ENCODE measurements at regions not wholly inside any gene's neighbourhood (a gene's known extent, or its start where the extent isn't known, plus 50 kb on each side); places are given as distances from the start of the nearest gene placed in this dataset.

DNA sequence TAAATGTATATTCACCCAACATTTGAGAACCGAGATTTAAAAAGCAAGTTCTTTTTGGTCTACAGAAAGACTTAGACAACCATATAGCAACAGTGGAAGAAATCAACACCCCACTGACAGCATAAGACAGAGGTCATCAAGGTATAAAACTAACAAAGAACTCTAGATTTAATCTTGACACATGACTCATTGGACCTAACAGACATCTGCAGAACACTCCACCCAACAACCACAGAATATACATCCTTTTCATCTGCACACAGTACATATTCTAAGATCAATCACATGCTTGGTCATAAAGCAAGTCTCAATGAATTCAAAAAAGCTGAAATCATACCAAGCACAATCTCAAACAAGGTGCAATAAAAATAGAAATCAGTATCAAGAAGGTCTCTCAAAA is 65.8 kb downstream of the SPIN4 start:
- DNase-seq: no peak
- intact Hi-C loops (cut with DNase I): no loop called here
- no peaks in the 10 kb centered on the region for H3K36me3 ChIP-seq (ENCODE audit: insufficient read depth in 1 of 2, low read depth in 1 of 2)
- no peaks in the 10 kb centered on the region for H3K4me1 ChIP-seq
- no peak overlapping the region for H3K4me3 ChIP-seq
- no peak overlapping the region for H3K27ac ChIP-seq
- H3K9me3 ChIP-seq: no peaks in the 10 kb centered on the region
- 66 to 93% (median 68%) methylated on average over 1 of the region's 1 CpG for WGBS, 3 donors
- peaks cover 0 to 8% (median 0%) of the 10 kb centered on the region in 3 donors for H3K27me3 ChIP-seq (ENCODE audit: insufficient read depth in 3 of 3, low read length in 2 of 3)
- TF ChIP-seq, protein P1, sequence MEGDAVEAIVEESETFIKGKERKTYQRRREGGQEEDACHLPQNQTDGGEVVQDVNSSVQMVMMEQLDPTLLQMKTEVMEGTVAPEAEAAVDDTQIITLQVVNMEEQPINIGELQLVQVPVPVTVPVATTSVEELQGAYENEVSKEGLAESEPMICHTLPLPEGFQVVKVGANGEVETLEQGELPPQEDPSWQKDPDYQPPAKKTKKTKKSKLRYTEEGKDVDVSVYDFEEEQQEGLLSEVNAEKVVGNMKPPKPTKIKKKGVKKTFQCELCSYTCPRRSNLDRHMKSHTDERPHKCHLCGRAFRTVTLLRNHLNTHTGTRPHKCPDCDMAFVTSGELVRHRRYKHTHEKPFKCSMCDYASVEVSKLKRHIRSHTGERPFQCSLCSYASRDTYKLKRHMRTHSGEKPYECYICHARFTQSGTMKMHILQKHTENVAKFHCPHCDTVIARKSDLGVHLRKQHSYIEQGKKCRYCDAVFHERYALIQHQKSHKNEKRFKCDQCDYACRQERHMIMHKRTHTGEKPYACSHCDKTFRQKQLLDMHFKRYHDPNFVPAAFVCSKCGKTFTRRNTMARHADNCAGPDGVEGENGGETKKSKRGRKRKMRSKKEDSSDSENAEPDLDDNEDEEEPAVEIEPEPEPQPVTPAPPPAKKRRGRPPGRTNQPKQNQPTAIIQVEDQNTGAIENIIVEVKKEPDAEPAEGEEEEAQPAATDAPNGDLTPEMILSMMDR (IDR thresholded peaks at IDR 0.05): no peak
- no peak for ATAC-seq

DNA sequence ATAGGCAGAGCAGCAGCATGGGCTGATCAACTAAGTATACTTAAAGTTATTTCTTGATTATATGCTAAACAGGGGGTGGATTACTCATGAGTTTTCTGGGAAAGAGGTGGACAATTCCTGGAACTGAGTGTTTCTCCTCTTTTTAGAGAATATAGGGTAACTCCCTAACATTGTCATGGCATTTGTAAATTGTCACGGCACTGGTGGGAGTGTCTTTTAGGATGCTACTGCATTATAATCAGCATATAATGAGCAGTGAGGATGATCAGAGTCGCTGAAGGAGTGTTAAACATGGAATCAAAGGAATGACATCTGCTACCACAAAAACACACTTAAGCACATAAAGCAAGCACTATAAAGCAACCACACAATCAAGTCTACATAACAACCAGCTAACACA is 66.5 kb downstream of the SPIN4 start:
- intact Hi-C loops (cut with DNase I): no loop called here
- H3K27me3 ChIP-seq (ENCODE audit: insufficient read depth in 3 of 3, low read length in 2 of 3): peaks cover 0 to 8% (median 0%) of the 10 kb centered on the region in 3 donors
- DNase-seq (no peak), ATAC-seq (no peak)
- TF ChIP-seq, protein P1 (IDR thresholded peaks at IDR 0.05): no peak
- H3K27ac ChIP-seq: no peak overlapping the region
- WGBS, 3 donors: 61 to 90% (median 90%) methylated on average over 2 of the region's 2 CpGs
- no peaks in the 10 kb centered on the region for H3K4me1 ChIP-seq
- no peaks in the 10 kb centered on the region for H3K36me3 ChIP-seq (ENCODE audit: insufficient read depth in 1 of 2, low read depth in 1 of 2)
- no peak overlapping the region for H3K4me3 ChIP-seq
- H3K9me3 ChIP-seq: no peaks in the 10 kb centered on the region

GRCh38 chrX:63283348-63283747 is 67.8 kb downstream of the SPIN4 start:
- WGBS, 3 donors: 87 to 93% (median 88%) methylated on average over 4 of the region's 4 CpGs
- H3K36me3 ChIP-seq (ENCODE audit: insufficient read depth in 1 of 2, low read depth in 1 of 2): no peaks in the 10 kb centered on the region

GRCh38 chrX:63282828-63283227 is 68.3 kb downstream of the SPIN4 start:
- intact Hi-C loops (cut with DNase I): no loop called here
- TF ChIP-seq, protein P1 (IDR thresholded peaks at IDR 0.05): no peak
- Histone ChIP-seq H3K27ac (no peak overlapping the region), H3K36me3 (ENCODE audit: insufficient read depth in 1 of 2, low read depth in 1 of 2) (no peaks in the 10 kb centered on the region), H3K4me3 (no peak overlapping the region), H3K4me1 (no peaks in the 10 kb centered on the region), H3K27me3 (ENCODE audit: insufficient read depth in 3 of 3, low read length in 2 of 3) (peaks cover 0 to 8% (median 0%) of the 10 kb centered on the region in 3 donors), H3K9me3 (no peaks in the 10 kb centered on the region)
- ATAC-seq (no peak), DNase-seq (no peak)

More at GRCh38 chrX:63283348-63283747, 67.8 kb downstream of the SPIN4 start:
- H3K27ac ChIP-seq: no peak overlapping the region
- H3K27me3 ChIP-seq (ENCODE audit: insufficient read depth in 3 of 3, low read length in 2 of 3): peaks cover 0 to 8% (median 0%) of the 10 kb centered on the region in 3 donors
- intact Hi-C loops (cut with DNase I): no loop called here
- DNase-seq (no peak), ATAC-seq (no peak)
- no peak overlapping the region for H3K4me3 ChIP-seq
- TF ChIP-seq, protein P1 (IDR thresholded peaks at IDR 0.05): no peak
- no peaks in the 10 kb centered on the region for H3K9me3 ChIP-seq
- no peaks in the 10 kb centered on the region for H3K4me1 ChIP-seq

DNA sequence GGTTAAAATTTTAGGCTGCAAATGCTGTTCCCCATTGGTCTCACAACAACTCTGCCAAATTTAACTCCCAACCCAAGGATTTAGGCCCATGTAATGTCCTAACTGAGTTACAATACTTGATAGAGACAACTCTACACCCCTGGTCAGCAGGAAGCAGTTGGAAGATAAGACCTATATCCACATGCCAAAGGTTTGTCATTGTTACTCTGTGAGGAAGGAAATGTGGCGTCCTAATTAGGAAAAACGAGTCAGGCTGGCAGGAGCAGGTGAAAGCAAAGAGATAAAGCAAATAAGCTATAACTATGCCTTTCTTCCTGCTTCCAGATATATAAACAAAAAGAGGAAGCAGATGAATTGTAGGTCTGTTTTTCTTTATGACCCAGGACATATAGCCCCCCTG is 69.1 kb downstream of the SPIN4 start:
- Histone ChIP-seq H3K4me3 (no peak overlapping the region), H3K27me3 (ENCODE audit: insufficient read depth in 3 of 3, low read length in 2 of 3) (peaks cover 0 to 8% (median 0%) of the 10 kb centered on the region in 3 donors), H3K4me1 (no peaks in the 10 kb centered on the region), H3K36me3 (ENCODE audit: insufficient read depth in 1 of 2, low read depth in 1 of 2) (no peaks in the 10 kb centered on the region), H3K27ac (no peak overlapping the region), H3K9me3 (no peaks in the 10 kb centered on the region)
- ATAC-seq (no peak), DNase-seq (no peak)
- TF ChIP-seq, protein P1 (IDR thresholded peaks at IDR 0.05): no peak
- intact Hi-C loops (cut with DNase I): no loop called here
- WGBS, 3 donors: 47 to 62% (median 58%) methylated on average over 2 of the region's 2 CpGs

All from psoas muscle (tissue), 7 donors.